Loucy (cell line): ENCODE measurements at regions not wholly inside any gene's neighbourhood (a gene's known extent, or its start where the extent isn't known, plus 50 kb on each side); places are given as distances from the start of the nearest gene placed in this dataset.

Source experiments
- EZH2phosphoT487 ChIP-seq: fragments of 200-600 bp; IDR thresholded peaks from 2 replicates; pipeline ENCODE4 v1.6.1; 2018; ENCODE audit warnings: antibody characterized with exemption, mild to moderate bottlenecking, moderate library complexity, borderline replicate concordance
- TF ChIP-seq, protein P1 (sequence below): fragments of 200-600 bp; sonication (generic); conservative IDR thresholded peaks from 2 replicates; pipeline ENCODE4 v1.5.1; 2014; ENCODE audit warnings: mild to moderate bottlenecking, antibody characterized with exemption, low read length

DNA sequence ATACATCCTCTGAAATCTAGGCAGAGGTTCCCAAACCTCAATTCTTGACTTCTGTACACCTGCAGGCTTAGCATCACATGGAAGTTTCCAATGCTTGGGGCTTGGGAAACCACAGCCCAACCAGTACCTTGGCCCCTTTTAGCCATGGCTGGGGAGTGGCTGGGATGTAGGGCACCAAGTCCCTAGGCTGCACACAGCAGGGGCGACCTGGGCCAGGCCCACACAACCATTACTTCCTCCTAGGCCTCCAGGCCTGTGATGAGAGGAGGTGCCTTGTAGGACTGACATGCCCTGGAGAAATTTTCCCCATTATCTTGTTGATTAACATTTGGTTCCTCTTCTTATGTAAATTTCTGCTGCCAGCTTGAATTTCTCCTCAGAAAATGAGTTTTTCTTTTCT is 1387.4 kb downstream of the FSCB start:
- TF ChIP-seq, protein P1, sequence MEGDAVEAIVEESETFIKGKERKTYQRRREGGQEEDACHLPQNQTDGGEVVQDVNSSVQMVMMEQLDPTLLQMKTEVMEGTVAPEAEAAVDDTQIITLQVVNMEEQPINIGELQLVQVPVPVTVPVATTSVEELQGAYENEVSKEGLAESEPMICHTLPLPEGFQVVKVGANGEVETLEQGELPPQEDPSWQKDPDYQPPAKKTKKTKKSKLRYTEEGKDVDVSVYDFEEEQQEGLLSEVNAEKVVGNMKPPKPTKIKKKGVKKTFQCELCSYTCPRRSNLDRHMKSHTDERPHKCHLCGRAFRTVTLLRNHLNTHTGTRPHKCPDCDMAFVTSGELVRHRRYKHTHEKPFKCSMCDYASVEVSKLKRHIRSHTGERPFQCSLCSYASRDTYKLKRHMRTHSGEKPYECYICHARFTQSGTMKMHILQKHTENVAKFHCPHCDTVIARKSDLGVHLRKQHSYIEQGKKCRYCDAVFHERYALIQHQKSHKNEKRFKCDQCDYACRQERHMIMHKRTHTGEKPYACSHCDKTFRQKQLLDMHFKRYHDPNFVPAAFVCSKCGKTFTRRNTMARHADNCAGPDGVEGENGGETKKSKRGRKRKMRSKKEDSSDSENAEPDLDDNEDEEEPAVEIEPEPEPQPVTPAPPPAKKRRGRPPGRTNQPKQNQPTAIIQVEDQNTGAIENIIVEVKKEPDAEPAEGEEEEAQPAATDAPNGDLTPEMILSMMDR = no peak
- TF ChIP-seq EZH2phosphoT487 = no peak
